Smooth muscle cell (in vitro differentiated cells): ENCODE measurements at regions not wholly inside any gene's neighbourhood (a gene's known extent, or its start where the extent isn't known, plus 50 kb on each side); places are given as distances from the start of the nearest gene placed in this dataset.
"Not testable (repeated sequence)": the region's sequence is repeated elsewhere in the genome, so short reads cannot be mapped to it uniquely, and the experiment has no call there.

ENCODE experiments used
- DNase-seq: peaks from one replicate; lab custom pipeline; 2025; ENCODE audit not compliant: unreplicated experiment; lab: John Stamatoyannopoulos, UW
- H2AFZ ChIP-seq: fragments of 200-600 bp; sonication (generic); 2 replicates; pipeline ENCODE4 v1.6.0; 2016; ENCODE audit warnings: antibody characterized with exemption, low read depth, mild to moderate bottlenecking
- H3F3A ChIP-seq: fragments of 200-600 bp; sonication (generic); 2 replicates; pipeline ENCODE4 v1.6.0; 2017; ENCODE audit warnings: antibody characterized with exemption, low read depth
- H3K27ac ChIP-seq: fragments of 200-600 bp; sonication (generic); 2 replicates; pipeline ENCODE4 v1.5.1; 2016; ENCODE audit warnings: low read depth, mild to moderate bottlenecking
- H3K27me3 ChIP-seq: fragments of 200-600 bp; sonication (generic); 2 replicates; pipeline ENCODE4 v1.6.1; 2016; ENCODE audit warnings: low read depth, mild to moderate bottlenecking
- H3K36me3 ChIP-seq: fragments of 200-600 bp; sonication (generic); 2 replicates; pipeline ENCODE4 v1.5.1; 2016; ENCODE audit warnings: low read depth
- H3K4me1 ChIP-seq: fragments of 200-600 bp; sonication (generic); 2 replicates; pipeline ENCODE4 v1.5.1; 2016; ENCODE audit warnings: low read depth
- H3K4me2 ChIP-seq: fragments of 200-600 bp; sonication (generic); 2 replicates; pipeline ENCODE4 v1.6.0; 2016; ENCODE audit warnings: mild to moderate bottlenecking
- H3K4me3 ChIP-seq: fragments of 200-600 bp; sonication (generic); 2 replicates; pipeline ENCODE4 v1.5.1; 2016; ENCODE audit warnings: mild to moderate bottlenecking
- H3K79me2 ChIP-seq: fragments of 200-600 bp; sonication (generic); 2 replicates; pipeline ENCODE4 v1.6.0; 2016; ENCODE audit warnings: low read depth, mild to moderate bottlenecking
- H3K9ac ChIP-seq: fragments of 200-600 bp; sonication (generic); 2 replicates; pipeline ENCODE4 v1.6.0; 2016; ENCODE audit warnings: low read depth
- H3K9me3 ChIP-seq: fragments of 200-600 bp; sonication (generic); replicated peaks from 2 replicates; pipeline ENCODE4 v1.5.1; 2016; ENCODE audit warnings: low read depth
- H4K20me1 ChIP-seq: fragments of 200-600 bp; sonication (generic); 2 replicates; pipeline ENCODE4 v1.6.0; 2016; ENCODE audit warnings: low read depth
- WGBS: methylation state at CpG from one replicate; pipeline ENCODE4 v1.1.7; 2016; ENCODE audit warnings: low lambda C conversion rate; 5-methylcytosine and 5-hydroxymethylcytosine counted together
- TF ChIP-seq, protein P1 (sequence below): fragments of 200-600 bp; sonication (generic); IDR thresholded peaks from 2 replicates; pipeline ENCODE4 v1.5.1; 2017; ENCODE audit warnings: borderline replicate concordance, mild to moderate bottlenecking, antibody characterized with exemption; ENCODE audit not compliant: insufficient read depth, poor library complexity, severe bottlenecking

- no peaks in the 10 kb centered on the region for H3K4me1 ChIP-seq
- H3K36me3 ChIP-seq = no peaks in the 10 kb centered on the region
- no peak overlapping the region for H3K4me2 ChIP-seq
- no peaks in the 10 kb centered on the region for H4K20me1 ChIP-seq
- no peak overlapping the region for H3K27ac ChIP-seq
- WGBS = 93% methylated on average over 1 of the region's 1 CpG
- TF ChIP-seq, protein P1, sequence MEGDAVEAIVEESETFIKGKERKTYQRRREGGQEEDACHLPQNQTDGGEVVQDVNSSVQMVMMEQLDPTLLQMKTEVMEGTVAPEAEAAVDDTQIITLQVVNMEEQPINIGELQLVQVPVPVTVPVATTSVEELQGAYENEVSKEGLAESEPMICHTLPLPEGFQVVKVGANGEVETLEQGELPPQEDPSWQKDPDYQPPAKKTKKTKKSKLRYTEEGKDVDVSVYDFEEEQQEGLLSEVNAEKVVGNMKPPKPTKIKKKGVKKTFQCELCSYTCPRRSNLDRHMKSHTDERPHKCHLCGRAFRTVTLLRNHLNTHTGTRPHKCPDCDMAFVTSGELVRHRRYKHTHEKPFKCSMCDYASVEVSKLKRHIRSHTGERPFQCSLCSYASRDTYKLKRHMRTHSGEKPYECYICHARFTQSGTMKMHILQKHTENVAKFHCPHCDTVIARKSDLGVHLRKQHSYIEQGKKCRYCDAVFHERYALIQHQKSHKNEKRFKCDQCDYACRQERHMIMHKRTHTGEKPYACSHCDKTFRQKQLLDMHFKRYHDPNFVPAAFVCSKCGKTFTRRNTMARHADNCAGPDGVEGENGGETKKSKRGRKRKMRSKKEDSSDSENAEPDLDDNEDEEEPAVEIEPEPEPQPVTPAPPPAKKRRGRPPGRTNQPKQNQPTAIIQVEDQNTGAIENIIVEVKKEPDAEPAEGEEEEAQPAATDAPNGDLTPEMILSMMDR = no peak
- H3K4me3 ChIP-seq = no peak overlapping the region
- no peaks in the 10 kb centered on the region for H3F3A ChIP-seq
- no peaks in the 10 kb centered on the region for H3K79me2 ChIP-seq
- no peak overlapping the region for H2AFZ ChIP-seq
- no peak for DNase-seq
- H3K9me3 ChIP-seq = no peaks in the 10 kb centered on the region
- no peaks in the 10 kb centered on the region for H3K27me3 ChIP-seq
- H3K9ac ChIP-seq = no peak overlapping the region
Measured at GRCh38 chr12:84384384-84384783, 528.2 kb downstream of the SLC6A15 start.

DNA sequence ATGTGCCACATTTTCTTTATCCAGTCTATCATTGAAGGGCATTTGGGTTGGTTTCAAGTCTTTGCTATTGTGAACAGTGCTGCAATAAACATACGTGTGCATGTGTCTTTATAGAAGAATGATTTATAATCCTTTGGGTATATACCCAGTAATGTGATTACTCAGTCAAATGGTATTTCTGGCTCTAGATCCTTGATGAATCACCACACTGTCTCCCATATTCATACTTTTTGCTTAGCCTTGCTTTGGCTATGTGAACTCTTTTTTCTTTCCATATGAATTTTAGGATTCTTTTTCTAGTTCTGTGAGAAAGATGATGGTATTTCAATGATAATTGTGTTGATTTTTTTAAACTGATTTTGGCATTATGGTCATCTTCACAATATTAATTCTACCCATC lies 530.1 kb downstream of the SLC6A15 start:
- not testable (repeated sequence) for H3K36me3 ChIP-seq

DNA sequence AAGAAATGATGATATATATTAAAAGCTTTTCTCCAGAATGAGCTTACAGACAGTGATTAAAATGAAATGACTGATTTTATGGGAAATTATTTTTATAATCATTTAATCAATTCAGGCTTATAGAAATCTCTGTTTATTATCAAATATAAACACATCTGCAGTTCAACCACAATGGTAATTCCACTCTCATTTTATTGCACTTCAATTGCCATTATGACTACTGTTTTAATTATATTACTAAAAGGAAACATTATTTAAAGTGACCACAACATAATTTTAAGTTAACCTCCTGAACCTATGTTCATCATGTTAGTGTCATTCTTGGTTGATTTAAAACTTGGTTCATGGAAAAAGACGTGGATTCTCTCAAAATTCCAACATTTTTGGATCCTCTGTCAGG lies 536.3 kb downstream of the SLC6A15 start:
- WGBS = 57% methylated on average over 1 of the region's 1 CpG
- no peak overlapping the region for H3K9ac ChIP-seq

More for the DNA sequence above, 530.1 kb downstream of the SLC6A15 start:
- H3F3A ChIP-seq, DNase-seq, H3K4me1 ChIP-seq, H3K4me3 ChIP-seq, H4K20me1 ChIP-seq, H3K27ac ChIP-seq, H3K9ac ChIP-seq, H3K79me2 ChIP-seq, H3K4me2 ChIP-seq, H3K27me3 ChIP-seq, H2AFZ ChIP-seq, H3K9me3 ChIP-seq: not testable (repeated sequence)
- WGBS = 52% methylated on average over 1 of the region's 1 CpG

GRCh38 chr12:84375449-84376170 lies 537.0 kb downstream of the SLC6A15 start:
- H3K36me3 ChIP-seq = no peaks in the 10 kb centered on the region
- no peak overlapping the region for H2AFZ ChIP-seq
- no peaks in the 10 kb centered on the region for H3K4me1 ChIP-seq
- no peaks in the 10 kb centered on the region for H3F3A ChIP-seq
- no peaks in the 10 kb centered on the region for H4K20me1 ChIP-seq
- WGBS = 89% methylated on average over 1 of the region's 1 CpG
- H3K27ac ChIP-seq = no peak overlapping the region
- DNase-seq = no peak
- H3K79me2 ChIP-seq = no peaks in the 10 kb centered on the region
- H3K9ac ChIP-seq = no peak overlapping the region
- TF ChIP-seq, protein P1 = no peak
- H3K4me3 ChIP-seq = no peak overlapping the region
- no peaks in the 10 kb centered on the region for H3K9me3 ChIP-seq
- no peak overlapping the region for H3K4me2 ChIP-seq
- H3K27me3 ChIP-seq = no peaks in the 10 kb centered on the region

More for the DNA sequence above, 536.3 kb downstream of the SLC6A15 start:
- no peaks in the 10 kb centered on the region for H3K27me3 ChIP-seq
- TF ChIP-seq, protein P1 = no peak
- no peak for DNase-seq
- no peaks in the 10 kb centered on the region for H3F3A ChIP-seq
- no peaks in the 10 kb centered on the region for H3K4me1 ChIP-seq
- H3K9me3 ChIP-seq = no peaks in the 10 kb centered on the region
- H2AFZ ChIP-seq = no peak overlapping the region
- no peak overlapping the region for H3K27ac ChIP-seq
- H3K79me2 ChIP-seq = no peaks in the 10 kb centered on the region
- H3K4me2 ChIP-seq = no peak overlapping the region
- no peak overlapping the region for H3K4me3 ChIP-seq
- H4K20me1 ChIP-seq = no peaks in the 10 kb centered on the region
- H3K36me3 ChIP-seq = no peaks in the 10 kb centered on the region
